ENCODE measurements at regions not wholly inside any gene's neighbourhood (a gene's known extent, or its start where the extent isn't known, plus 50 kb on each side); places are given as distances from the start of the nearest gene placed in this dataset.
A peak's percentile ranks its signal among the peaks of the same experiment; 100 is the strongest.

DNA sequence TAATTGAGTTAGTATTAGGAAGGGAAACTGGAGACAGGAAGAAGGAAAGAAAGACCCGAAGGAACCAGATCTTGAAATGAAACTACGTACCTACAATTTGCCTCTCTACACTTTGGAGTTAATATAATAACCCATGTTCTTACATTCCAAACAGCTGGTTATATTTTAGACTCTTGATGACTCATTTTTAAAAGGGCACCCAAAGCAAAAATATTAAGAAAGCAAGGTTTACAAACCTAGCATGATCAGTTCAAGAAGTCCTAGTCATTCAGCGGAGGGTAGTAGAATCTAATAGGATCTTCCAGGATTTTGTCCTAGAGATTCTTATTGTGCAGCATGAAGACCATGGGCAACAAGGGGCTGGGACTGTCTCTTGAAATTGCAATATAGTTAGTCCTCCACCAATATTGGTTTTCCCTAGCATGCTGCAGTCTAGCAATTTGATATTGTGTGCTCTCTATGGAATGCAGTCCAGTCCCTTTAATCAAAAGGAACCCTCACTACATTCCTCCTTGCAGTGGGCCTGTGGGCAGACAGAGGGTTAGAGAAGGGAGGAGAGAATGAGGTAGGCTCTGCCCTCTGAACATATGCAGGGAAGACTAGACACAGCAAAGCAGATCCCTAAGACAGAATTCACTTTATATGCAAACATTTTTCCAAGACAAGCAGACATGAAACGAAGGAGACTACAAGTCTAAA is 230.3 kb downstream of the INHBA start:
- H3K27me3 ChIP-seq (ENCODE audit: control insufficient read depth, insufficient read depth, low read length) = no peaks in the 10 kb centered on the region
- TF ChIP-seq, protein P1, sequence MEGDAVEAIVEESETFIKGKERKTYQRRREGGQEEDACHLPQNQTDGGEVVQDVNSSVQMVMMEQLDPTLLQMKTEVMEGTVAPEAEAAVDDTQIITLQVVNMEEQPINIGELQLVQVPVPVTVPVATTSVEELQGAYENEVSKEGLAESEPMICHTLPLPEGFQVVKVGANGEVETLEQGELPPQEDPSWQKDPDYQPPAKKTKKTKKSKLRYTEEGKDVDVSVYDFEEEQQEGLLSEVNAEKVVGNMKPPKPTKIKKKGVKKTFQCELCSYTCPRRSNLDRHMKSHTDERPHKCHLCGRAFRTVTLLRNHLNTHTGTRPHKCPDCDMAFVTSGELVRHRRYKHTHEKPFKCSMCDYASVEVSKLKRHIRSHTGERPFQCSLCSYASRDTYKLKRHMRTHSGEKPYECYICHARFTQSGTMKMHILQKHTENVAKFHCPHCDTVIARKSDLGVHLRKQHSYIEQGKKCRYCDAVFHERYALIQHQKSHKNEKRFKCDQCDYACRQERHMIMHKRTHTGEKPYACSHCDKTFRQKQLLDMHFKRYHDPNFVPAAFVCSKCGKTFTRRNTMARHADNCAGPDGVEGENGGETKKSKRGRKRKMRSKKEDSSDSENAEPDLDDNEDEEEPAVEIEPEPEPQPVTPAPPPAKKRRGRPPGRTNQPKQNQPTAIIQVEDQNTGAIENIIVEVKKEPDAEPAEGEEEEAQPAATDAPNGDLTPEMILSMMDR (IDR thresholded peaks at IDR 0.05; ENCODE audit: insufficient read depth, low read length, poor library complexity, severe bottlenecking) = no peak
- no peak overlapping the region for H3K4me3 ChIP-seq (ENCODE audit: low read depth, low read length)
- DNase-seq (ENCODE audit: low read depth) = no peak
- no peaks in the 10 kb centered on the region for H3K36me3 ChIP-seq (ENCODE audit: control insufficient read depth, insufficient read depth, low read length)

- no peak for DNase-seq (ENCODE audit: low read depth)
- TF ChIP-seq, protein P1 (IDR thresholded peaks at IDR 0.05; ENCODE audit: insufficient read depth, low read length, poor library complexity, severe bottlenecking) = no peak
- Histone ChIP-seq H3K36me3 (ENCODE audit: control insufficient read depth, insufficient read depth, low read length) (no peaks in the 10 kb centered on the region), H3K4me3 (ENCODE audit: low read depth, low read length) (no peak overlapping the region), H3K27me3 (ENCODE audit: control insufficient read depth, insufficient read depth, low read length) (no peaks in the 10 kb centered on the region)
Observed at GRCh38 chr7:41470081-41470480, 232.8 kb downstream of the INHBA start.

- TF ChIP-seq, protein P1 (IDR thresholded peaks at IDR 0.05; ENCODE audit: insufficient read depth, low read length, poor library complexity, severe bottlenecking) = no peak
- no peak for DNase-seq (ENCODE audit: low read depth)
- Histone ChIP-seq H3K36me3 (ENCODE audit: control insufficient read depth, insufficient read depth, low read length) (no peaks in the 10 kb centered on the region), H3K27me3 (ENCODE audit: control insufficient read depth, insufficient read depth, low read length) (no peaks in the 10 kb centered on the region), H3K4me3 (ENCODE audit: low read depth, low read length) (no peak overlapping the region)
Observed at GRCh38 chr7:41467596-41467995, 235.3 kb downstream of the INHBA start.

DNA sequence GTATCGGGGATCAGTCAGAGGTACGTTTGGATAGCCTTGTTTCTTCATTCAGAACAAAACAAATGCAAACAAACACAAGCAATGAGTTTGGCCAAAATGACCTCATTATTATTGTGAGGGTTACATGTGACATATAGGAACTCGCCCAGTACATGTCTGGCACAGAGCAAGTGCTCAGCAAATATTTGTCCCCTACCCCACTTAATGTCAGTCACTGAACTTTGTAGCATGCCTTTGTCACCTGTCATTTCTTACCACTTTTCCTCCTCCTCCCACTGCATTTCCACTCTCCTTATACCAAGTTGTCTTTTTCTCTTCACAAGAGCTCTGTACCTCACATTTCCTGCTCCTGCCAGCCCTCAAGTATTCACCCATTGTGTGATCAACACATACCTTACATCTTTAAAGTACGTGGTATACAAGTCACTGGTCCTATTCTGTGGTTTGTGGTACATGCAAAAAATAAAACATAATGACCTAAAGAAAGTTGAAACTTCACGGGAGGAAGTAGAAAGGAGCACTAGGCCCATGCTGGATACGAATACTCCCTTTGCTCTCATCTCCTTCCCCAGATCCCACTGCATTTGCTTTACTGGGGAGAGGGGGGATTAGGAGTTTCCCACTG is 236.0 kb downstream of the INHBA start:
- Histone ChIP-seq H3K4me3 (ENCODE audit: low read depth, low read length) (no peak overlapping the region), H3K27me3 (ENCODE audit: control insufficient read depth, insufficient read depth, low read length) (no peaks in the 10 kb centered on the region), H3K36me3 (ENCODE audit: control insufficient read depth, insufficient read depth, low read length) (no peaks in the 10 kb centered on the region)
- DNase-seq (ENCODE audit: low read depth) = peak; percentile 16
- TF ChIP-seq, protein P1 (IDR thresholded peaks at IDR 0.05; ENCODE audit: insufficient read depth, low read length, poor library complexity, severe bottlenecking) = no peak

DNA sequence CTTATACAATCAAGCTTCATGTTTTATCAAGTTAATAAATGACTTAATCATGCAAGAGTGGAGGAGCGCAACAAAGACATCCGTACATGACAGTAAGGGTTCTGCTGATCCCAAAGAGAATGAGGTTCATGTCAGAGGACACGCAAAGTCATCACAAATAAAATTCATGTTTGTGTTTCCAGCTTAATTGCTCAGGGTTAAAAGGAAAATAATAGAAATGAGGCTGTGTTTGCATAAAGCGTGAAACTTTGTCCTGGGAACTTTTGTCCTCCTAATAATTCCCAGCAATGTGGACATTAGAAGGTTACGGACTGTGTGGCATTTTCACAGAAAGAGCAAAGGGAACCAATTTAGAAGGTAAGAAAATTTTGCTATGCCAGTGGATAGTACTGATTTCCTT is 237.3 kb downstream of the INHBA start:
- H3K4me3 ChIP-seq (ENCODE audit: low read depth, low read length) = no peak overlapping the region
- H3K27me3 ChIP-seq (ENCODE audit: control insufficient read depth, insufficient read depth, low read length) = no peaks in the 10 kb centered on the region
- H3K36me3 ChIP-seq (ENCODE audit: control insufficient read depth, insufficient read depth, low read length) = no peaks in the 10 kb centered on the region
- TF ChIP-seq, protein P1 (IDR thresholded peaks at IDR 0.05; ENCODE audit: insufficient read depth, low read length, poor library complexity, severe bottlenecking) = no peak
- no peak for DNase-seq (ENCODE audit: low read depth)

Data from kidney epithelial cell (primary cell).